Kidney (tissue), 13 donors: ENCODE measurements at regions not wholly inside any gene's neighbourhood (a gene's known extent, or its start where the extent isn't known, plus 50 kb on each side); places are given as distances from the start of the nearest gene placed in this dataset.

Experiments used
- DNase-seq, 5 donors: peaks; one replicate each; pipeline ENCODE4 v3.0.0-alpha.2; 2013 to 2020
- FAIRE-seq: peaks from 2 replicates; lab custom pipeline; 2012; peaks lifted over from hg19 to GRCh38; lab: Jason Lieb, UNC
- H3K27ac ChIP-seq, 2 donors: one replicate each; pipeline ENCODE4 v1.7.0; 2013; ENCODE audit warnings: low read depth in 2 of 2, low read length in 2 of 2, inconsistent platforms in 1 of 2
- H3K27me3 ChIP-seq: one replicate; pipeline ENCODE4 v1.7.1; 2013; ENCODE audit warnings: low read length, inconsistent platforms; ENCODE audit not compliant: control insufficient read depth, insufficient read depth
- H3K36me3 ChIP-seq, 3 donors: one replicate each; pipeline versions ENCODE4 v1.7.0 to v1.7.1; 2013; ENCODE audit warnings: low read length in 3 of 3, control low read depth in 1 of 3, inconsistent platforms in 1 of 3; ENCODE audit not compliant: insufficient read depth in 3 of 3, control insufficient read depth in 2 of 3
- H3K4me1 ChIP-seq, 3 donors: one replicate each; pipeline versions ENCODE4 v1.7.0 to v1.7.1; 2013; ENCODE audit warnings: low read length in 3 of 3, inconsistent platforms in 1 of 3, low read depth in 1 of 3; ENCODE audit not compliant: control insufficient read depth in 2 of 3, insufficient read depth in 2 of 3
- H3K4me3 ChIP-seq, 3 donors: one replicate each; pipeline versions ENCODE4 v1.7.0 to v1.8.1; 2013; ENCODE audit warnings: low read length in 3 of 3, control low read depth in 1 of 3, inconsistent platforms in 1 of 3
- H3K9ac ChIP-seq, 3 donors: one replicate each; pipeline versions ENCODE4 v1.7.0 to v1.7.1; 2013; ENCODE audit warnings: low read length in 3 of 3, control low read depth in 1 of 3, inconsistent platforms in 1 of 3
- H3K9me3 ChIP-seq, 3 donors: one replicate each; pipeline versions ENCODE4 v1.7.0 to v1.7.1; 2013; ENCODE audit warnings: low read length in 3 of 3, control low read depth in 1 of 3, inconsistent platforms in 1 of 3; ENCODE audit not compliant: control insufficient read depth in 2 of 3, insufficient read depth in 1 of 3
- intact Hi-C: fragments of 100-400 bp; cut with DNase I; formaldehyde crosslinking; loops from one replicate; pipeline ENCODE4 v1.11.1; 2022
- TF ChIP-seq, protein P1 (sequence below): IDR thresholded peaks from 3 replicates; pipeline ENCODE4 v1.5.1; 2012; ENCODE audit warnings: mild to moderate bottlenecking, moderate library complexity, borderline replicate concordance; ENCODE audit not compliant: insufficient read depth; ENCODE audit errors: extremely low read depth
- donor health status: control.
- donor health status: control.
- donor health status: control.
- donor health status: control.
- donor health status: control.
- donor health status: DM: yes; HTN: yes; CAD: no.
- donor health status: Normal renal cell carcinoma (clear cell type).

DNA sequence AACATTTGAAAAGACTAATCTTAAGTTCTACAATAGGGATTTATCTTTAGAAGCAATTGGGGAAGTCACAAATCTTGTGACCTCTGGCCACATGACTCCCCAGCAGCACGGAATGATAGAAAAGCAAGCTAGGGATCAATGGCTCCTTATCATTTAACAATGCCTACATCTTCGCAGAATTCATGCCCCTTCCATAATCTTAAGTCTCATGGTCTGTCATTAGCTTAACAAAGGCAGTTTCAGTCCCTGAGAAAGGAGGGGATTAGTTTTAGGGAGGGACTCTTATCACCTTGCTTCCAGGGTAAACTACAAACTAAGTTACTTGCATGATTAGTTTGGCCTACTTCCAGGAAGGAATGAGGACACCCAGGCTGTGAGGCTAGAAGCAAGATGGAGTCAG is 486.0 kb downstream of the RMST start:
- intact Hi-C loops, result no loop called here
- peaks cover 0 to 9% (median 0%) of the 10 kb centered on the region in 3 donors for H3K9me3 ChIP-seq
- no peak for FAIRE-seq

DNA sequence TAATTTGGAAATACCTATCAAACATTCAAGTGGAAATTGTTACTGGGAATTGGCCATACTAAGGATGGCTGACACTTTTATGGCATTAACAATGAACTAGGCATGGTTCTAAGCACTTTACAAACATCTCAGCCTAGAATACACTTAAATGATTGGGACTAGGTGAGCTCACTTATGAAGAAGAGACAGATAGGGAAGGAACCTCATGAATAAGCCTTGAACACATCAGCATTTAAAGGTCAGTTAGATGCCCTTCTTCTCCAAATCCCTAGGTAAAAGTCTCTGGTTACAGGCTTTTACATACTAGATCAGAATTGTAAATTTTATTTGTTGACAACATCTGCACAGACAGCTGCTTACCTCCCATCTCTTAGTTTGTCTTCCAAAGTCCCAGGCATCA is 488.6 kb downstream of the RMST start:
- no peak for DNase-seq
- FAIRE-seq, result no peak
- intact Hi-C loops, result no loop called here
- H3K4me1 ChIP-seq, result no peaks in the 10 kb centered on the region
- TF ChIP-seq, protein P1, sequence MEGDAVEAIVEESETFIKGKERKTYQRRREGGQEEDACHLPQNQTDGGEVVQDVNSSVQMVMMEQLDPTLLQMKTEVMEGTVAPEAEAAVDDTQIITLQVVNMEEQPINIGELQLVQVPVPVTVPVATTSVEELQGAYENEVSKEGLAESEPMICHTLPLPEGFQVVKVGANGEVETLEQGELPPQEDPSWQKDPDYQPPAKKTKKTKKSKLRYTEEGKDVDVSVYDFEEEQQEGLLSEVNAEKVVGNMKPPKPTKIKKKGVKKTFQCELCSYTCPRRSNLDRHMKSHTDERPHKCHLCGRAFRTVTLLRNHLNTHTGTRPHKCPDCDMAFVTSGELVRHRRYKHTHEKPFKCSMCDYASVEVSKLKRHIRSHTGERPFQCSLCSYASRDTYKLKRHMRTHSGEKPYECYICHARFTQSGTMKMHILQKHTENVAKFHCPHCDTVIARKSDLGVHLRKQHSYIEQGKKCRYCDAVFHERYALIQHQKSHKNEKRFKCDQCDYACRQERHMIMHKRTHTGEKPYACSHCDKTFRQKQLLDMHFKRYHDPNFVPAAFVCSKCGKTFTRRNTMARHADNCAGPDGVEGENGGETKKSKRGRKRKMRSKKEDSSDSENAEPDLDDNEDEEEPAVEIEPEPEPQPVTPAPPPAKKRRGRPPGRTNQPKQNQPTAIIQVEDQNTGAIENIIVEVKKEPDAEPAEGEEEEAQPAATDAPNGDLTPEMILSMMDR, result no peak
- H3K9me3 ChIP-seq, result peaks cover 0 to 9% (median 0%) of the 10 kb centered on the region in 3 donors
- no peak overlapping the region for H3K27ac ChIP-seq
- no peak overlapping the region for H3K9ac ChIP-seq
- H3K36me3 ChIP-seq, result no peaks in the 10 kb centered on the region
- no peak overlapping the region for H3K4me3 ChIP-seq
- no peaks in the 10 kb centered on the region for H3K27me3 ChIP-seq

More for the DNA sequence above, 486.0 kb downstream of the RMST start:
- H3K4me3 ChIP-seq, result no peak overlapping the region
- H3K4me1 ChIP-seq, result no peaks in the 10 kb centered on the region
- H3K36me3 ChIP-seq, result no peaks in the 10 kb centered on the region
- TF ChIP-seq, protein P1, result no peak
- H3K9ac ChIP-seq, result no peak overlapping the region
- no peaks in the 10 kb centered on the region for H3K27me3 ChIP-seq
- no peak overlapping the region for H3K27ac ChIP-seq
- no peak for DNase-seq

DNA sequence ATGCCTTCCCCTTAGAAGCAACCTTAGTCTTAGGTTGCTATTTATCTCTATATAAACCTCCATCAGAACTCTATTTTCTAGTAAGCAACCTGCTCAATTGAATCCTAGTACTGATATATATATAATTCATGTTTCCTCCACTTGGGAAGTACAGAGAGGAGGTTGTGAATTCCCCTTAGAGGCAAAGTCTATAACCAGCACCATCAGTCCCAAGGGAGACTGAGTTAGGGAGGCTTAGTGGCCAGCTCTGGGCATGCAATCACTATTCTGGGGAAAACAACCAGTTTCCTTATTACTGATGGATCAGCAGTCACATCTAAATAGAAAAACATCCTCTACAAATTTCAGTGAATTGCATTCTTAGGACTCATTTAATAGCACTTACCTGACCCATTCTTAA is 489.1 kb downstream of the RMST start:
- Histone ChIP-seq H3K9me3 (peaks cover 0 to 9% (median 0%) of the 10 kb centered on the region in 3 donors), H3K9ac (no peak overlapping the region), H3K36me3 (no peaks in the 10 kb centered on the region), H3K27me3 (no peaks in the 10 kb centered on the region), H3K4me1 (no peaks in the 10 kb centered on the region), H3K4me3 (no peak overlapping the region), H3K27ac (no peak overlapping the region)
- intact Hi-C loops, result no loop called here
- no peak for DNase-seq
- TF ChIP-seq, protein P1, result no peak
- FAIRE-seq, result no peak

DNA sequence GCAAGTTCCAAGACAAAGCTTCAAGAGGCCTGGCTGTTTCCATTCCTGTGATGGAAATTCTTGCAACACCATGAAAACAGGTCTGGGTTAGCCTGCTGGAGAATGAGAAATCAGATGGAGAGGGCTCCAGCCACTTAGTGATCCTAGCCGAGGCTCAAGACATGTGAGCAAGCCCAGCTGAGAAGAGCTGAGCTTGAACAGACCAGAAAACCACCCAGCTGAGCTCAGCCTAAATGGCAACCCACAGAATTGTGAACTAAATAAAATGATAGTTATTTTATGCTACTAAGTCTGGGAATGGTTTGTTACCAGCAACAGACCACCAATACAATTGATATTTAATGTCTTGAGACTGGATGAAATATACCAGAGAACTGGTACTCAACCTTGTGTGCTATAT is 494.5 kb downstream of the RMST start:
- Histone ChIP-seq H3K36me3 (no peaks in the 10 kb centered on the region), H3K4me3 (no peak overlapping the region), H3K4me1 (no peaks in the 10 kb centered on the region), H3K27ac (no peak overlapping the region), H3K27me3 (no peaks in the 10 kb centered on the region), H3K9me3 (peaks cover 0 to 12% (median 0%) of the 10 kb centered on the region in 3 donors), H3K9ac (no peak overlapping the region)
- DNase-seq (no peak), FAIRE-seq (no peak)
- TF ChIP-seq, protein P1, result no peak
- intact Hi-C loops, result no loop called here
